ENCODE measurements at regions not wholly inside any gene's neighbourhood (a gene's known extent, or its start where the extent isn't known, plus 50 kb on each side); places are given as distances from the start of the nearest gene placed in this dataset.

- H3K4me1 Mint-ChIP-seq, result no peaks in the 10 kb centered on the region
- peaks cover 0 to 9% (median 3%) of the 10 kb centered on the region in 6 donors for H3K9me3 Mint-ChIP-seq
- DNase-seq, result no peak
- no peaks in the 10 kb centered on the region for H3K36me3 Mint-ChIP-seq
- H3K27me3 Mint-ChIP-seq (ENCODE audit: low read depth in 3 of 3), result peaks cover 0 to 4% (median 2%) of the 10 kb centered on the region in 3 donors
- no peak overlapping the region for H3K4me3 Mint-ChIP-seq
- H3K27ac Mint-ChIP-seq, result no peak overlapping the region
Measured at GRCh38 chr3:117447419-117447818, 737.8 kb downstream of the TUSC7 start.

- Mint-ChIP-seq H3K4me1 (no peaks in the 10 kb centered on the region), H3K36me3 (no peaks in the 10 kb centered on the region)
Measured at GRCh38 chr3:117450026-117450425, 740.4 kb downstream of the TUSC7 start.

GRCh38 chr3:117454254-117454653 is 744.7 kb downstream of the TUSC7 start:
- H3K4me1 Mint-ChIP-seq, result no peaks in the 10 kb centered on the region
- peaks cover 0 to 2% (median 0%) of the 10 kb centered on the region in 3 donors for H3K27me3 Mint-ChIP-seq (ENCODE audit: low read depth in 3 of 3)
- no peak for DNase-seq
- H3K36me3 Mint-ChIP-seq, result no peaks in the 10 kb centered on the region
- no peak overlapping the region for H3K27ac Mint-ChIP-seq
- H3K9me3 Mint-ChIP-seq, result peaks cover 3 to 16% (median 9%) of the 10 kb centered on the region in 6 donors
- no peak overlapping the region for H3K4me3 Mint-ChIP-seq

More at GRCh38 chr3:117450026-117450425, 740.4 kb downstream of the TUSC7 start:
- H3K4me3 Mint-ChIP-seq, result no peak overlapping the region
- no peak overlapping the region for H3K27ac Mint-ChIP-seq
- H3K9me3 Mint-ChIP-seq, result peaks cover 0 to 6% (median 4%) of the 10 kb centered on the region in 6 donors
- no peak for DNase-seq
- H3K27me3 Mint-ChIP-seq (ENCODE audit: low read depth in 3 of 3), result peaks cover 0 to 4% (median 2%) of the 10 kb centered on the region in 3 donors

GRCh38 chr3:117454908-117455307 is 745.3 kb downstream of the TUSC7 start:
- peaks cover 3 to 12% (median 9%) of the 10 kb centered on the region in 6 donors for H3K9me3 Mint-ChIP-seq

GRCh38 chr3:117455782-117456181 is 746.2 kb downstream of the TUSC7 start:
- no peaks in the 10 kb centered on the region for H3K36me3 Mint-ChIP-seq
- H3K4me1 Mint-ChIP-seq, result no peaks in the 10 kb centered on the region
- H3K4me3 Mint-ChIP-seq, result no peak overlapping the region
- no peak overlapping the region for H3K27ac Mint-ChIP-seq
- H3K9me3 Mint-ChIP-seq, result peaks cover 3 to 14% (median 10%) of the 10 kb centered on the region in 6 donors
- no peak for DNase-seq
- no peaks in the 10 kb centered on the region for H3K27me3 Mint-ChIP-seq (ENCODE audit: low read depth in 3 of 3)

More at GRCh38 chr3:117454908-117455307, 745.3 kb downstream of the TUSC7 start:
- Mint-ChIP-seq H3K27me3 (ENCODE audit: low read depth in 3 of 3) (no peaks in the 10 kb centered on the region), H3K4me1 (no peaks in the 10 kb centered on the region), H3K27ac (no peak overlapping the region), H3K36me3 (no peaks in the 10 kb centered on the region), H3K4me3 (no peak overlapping the region)
- no peak for DNase-seq

- H3K27me3 Mint-ChIP-seq (ENCODE audit: low read depth in 3 of 3), result no peaks in the 10 kb centered on the region
- peaks cover 0 to 21% (median 7%) of the 10 kb centered on the region in 6 donors for H3K9me3 Mint-ChIP-seq
- DNase-seq, result no peak
- no peak overlapping the region for H3K27ac Mint-ChIP-seq
- H3K36me3 Mint-ChIP-seq, result no peaks in the 10 kb centered on the region
- no peaks in the 10 kb centered on the region for H3K4me1 Mint-ChIP-seq
- H3K4me3 Mint-ChIP-seq, result no peak overlapping the region
Measured at GRCh38 chr3:117463276-117464115, 753.9 kb downstream of the TUSC7 start.

GRCh38 chr3:117471831-117472230 is 762.3 kb downstream of the TUSC7 start:
- Mint-ChIP-seq H3K27me3 (ENCODE audit: low read depth in 3 of 3) (no peaks in the 10 kb centered on the region), H3K4me1 (no peaks in the 10 kb centered on the region), H3K9me3 (peaks cover 0 to 19% (median 7%) of the 10 kb centered on the region in 6 donors), H3K36me3 (no peaks in the 10 kb centered on the region), H3K27ac (no peak overlapping the region), H3K4me3 (no peak overlapping the region)
- no peak for DNase-seq

GRCh38 chr3:117473981-117474538 is 764.5 kb downstream of the TUSC7 start:
- H3K9me3 Mint-ChIP-seq, result peaks cover 0 to 12% (median 6%) of the 10 kb centered on the region in 6 donors
- H3K27ac Mint-ChIP-seq, result no peak overlapping the region
- no peak overlapping the region for H3K4me3 Mint-ChIP-seq
- H3K36me3 Mint-ChIP-seq, result no peaks in the 10 kb centered on the region
- DNase-seq, result no peak
- H3K27me3 Mint-ChIP-seq (ENCODE audit: low read depth in 3 of 3), result no peaks in the 10 kb centered on the region
- no peaks in the 10 kb centered on the region for H3K4me1 Mint-ChIP-seq

GRCh38 chr3:117476572-117476971 is 767.0 kb downstream of the TUSC7 start:
- no peaks in the 10 kb centered on the region for H3K27me3 Mint-ChIP-seq (ENCODE audit: low read depth in 3 of 3)
- no peak overlapping the region for H3K4me3 Mint-ChIP-seq
- H3K9me3 Mint-ChIP-seq, result peaks cover 0 to 25% (median 6%) of the 10 kb centered on the region in 6 donors
- no peak for DNase-seq
- H3K4me1 Mint-ChIP-seq, result no peaks in the 10 kb centered on the region
- no peak overlapping the region for H3K27ac Mint-ChIP-seq
- H3K36me3 Mint-ChIP-seq, result no peaks in the 10 kb centered on the region

GRCh38 chr3:117477214-117477755 is 767.7 kb downstream of the TUSC7 start:
- H3K9me3 Mint-ChIP-seq, result peaks cover 0 to 30% (median 6%) of the 10 kb centered on the region in 6 donors
- no peak for DNase-seq
- no peaks in the 10 kb centered on the region for H3K27me3 Mint-ChIP-seq (ENCODE audit: low read depth in 3 of 3)
- no peak overlapping the region for H3K4me3 Mint-ChIP-seq
- no peaks in the 10 kb centered on the region for H3K36me3 Mint-ChIP-seq
- H3K4me1 Mint-ChIP-seq, result no peaks in the 10 kb centered on the region
- H3K27ac Mint-ChIP-seq, result no peak overlapping the region

GRCh38 chr3:117479095-117479494 is 769.5 kb downstream of the TUSC7 start:
- no peaks in the 10 kb centered on the region for H3K4me1 Mint-ChIP-seq
- peaks cover 1 to 30% (median 5%) of the 10 kb centered on the region in 6 donors for H3K9me3 Mint-ChIP-seq
- DNase-seq, result no peak
- no peak overlapping the region for H3K4me3 Mint-ChIP-seq
- H3K36me3 Mint-ChIP-seq, result no peaks in the 10 kb centered on the region
- H3K27ac Mint-ChIP-seq, result no peak overlapping the region
- H3K27me3 Mint-ChIP-seq (ENCODE audit: low read depth in 3 of 3), result peaks cover 0 to under 1% (median 0%) of the 10 kb centered on the region in 3 donors

- no peaks in the 10 kb centered on the region for H3K36me3 Mint-ChIP-seq
- no peaks in the 10 kb centered on the region for H3K4me1 Mint-ChIP-seq
- no peak for DNase-seq
- H3K9me3 Mint-ChIP-seq, result peaks cover 1 to 26% (median 5%) of the 10 kb centered on the region in 6 donors
- H3K27ac Mint-ChIP-seq, result no peak overlapping the region
- H3K4me3 Mint-ChIP-seq, result no peak overlapping the region
- peaks cover 0 to 2% (median 0%) of the 10 kb centered on the region in 3 donors for H3K27me3 Mint-ChIP-seq (ENCODE audit: low read depth in 3 of 3)
Measured at GRCh38 chr3:117480525-117480924, 770.9 kb downstream of the TUSC7 start.

- no peak overlapping the region for H3K27ac Mint-ChIP-seq
- H3K4me1 Mint-ChIP-seq, result no peaks in the 10 kb centered on the region
Measured at GRCh38 chr3:117480972-117481371, 771.4 kb downstream of the TUSC7 start.

GRCh38 chr3:117483839-117484238 is 774.3 kb downstream of the TUSC7 start:
- no peak overlapping the region for H3K27ac Mint-ChIP-seq
- H3K27me3 Mint-ChIP-seq (ENCODE audit: low read depth in 3 of 3), result peaks cover 0 to 2% (median 0%) of the 10 kb centered on the region in 3 donors
- peaks cover 0 to 25% (median 5%) of the 10 kb centered on the region in 6 donors for H3K9me3 Mint-ChIP-seq
- H3K4me1 Mint-ChIP-seq, result no peaks in the 10 kb centered on the region
- H3K36me3 Mint-ChIP-seq, result no peaks in the 10 kb centered on the region
- no peak for DNase-seq
- H3K4me3 Mint-ChIP-seq, result no peak overlapping the region

More at GRCh38 chr3:117480972-117481371, 771.4 kb downstream of the TUSC7 start:
- no peak for DNase-seq
- H3K27me3 Mint-ChIP-seq (ENCODE audit: low read depth in 3 of 3), result peaks cover 0 to 2% (median 0%) of the 10 kb centered on the region in 3 donors
- no peaks in the 10 kb centered on the region for H3K36me3 Mint-ChIP-seq
- no peak overlapping the region for H3K4me3 Mint-ChIP-seq
- peaks cover 0 to 23% (median 2%) of the 10 kb centered on the region in 6 donors for H3K9me3 Mint-ChIP-seq
